ENCODE measurements at regions not wholly inside any gene's neighbourhood (a gene's known extent, or its start where the extent isn't known, plus 50 kb on each side); places are given as distances from the start of the nearest gene placed in this dataset.

DNA sequence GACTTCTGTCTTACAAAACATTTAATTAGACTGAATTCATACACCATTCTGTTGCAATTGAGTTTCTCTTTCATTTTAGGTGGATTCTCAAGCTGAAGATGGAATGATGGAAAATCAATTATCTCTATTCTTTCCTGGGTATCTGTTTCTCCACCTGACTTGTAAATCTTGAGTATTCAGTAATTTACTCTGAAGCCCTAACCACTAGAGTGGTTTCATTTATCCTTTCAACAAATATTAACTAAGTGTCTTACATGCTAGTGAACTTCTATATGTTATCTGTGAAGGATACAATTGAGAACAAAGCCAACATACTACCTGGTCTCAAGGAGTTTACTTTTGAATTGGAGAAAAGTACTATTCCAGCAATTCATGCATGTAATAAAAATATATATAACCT lies 94.1 kb upstream of the ZNF804A start:
- no peak for DNase-seq

DNA sequence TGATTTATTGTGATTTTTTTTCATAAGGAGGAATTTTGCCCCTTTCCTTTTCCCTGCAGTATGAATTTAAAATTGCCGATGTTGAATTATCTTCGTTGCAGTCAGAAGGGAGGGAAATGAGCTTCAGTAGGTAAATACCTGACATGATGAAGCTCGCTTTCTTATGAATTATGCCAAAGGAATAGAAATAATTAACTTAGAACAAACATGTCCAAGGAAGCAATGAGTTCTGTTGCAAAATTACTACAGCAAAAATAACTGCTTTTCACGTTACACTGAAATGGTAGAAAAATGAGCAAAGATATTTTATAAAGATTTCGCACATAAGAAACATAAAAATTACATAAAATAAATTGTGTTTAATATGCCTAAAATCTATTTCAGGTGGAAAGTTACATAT lies 91.1 kb upstream of the ZNF804A start:
- DNase-seq, result no peak

GRCh38 chr2:184517402-184517801 lies 80.9 kb upstream of the ZNF804A start:
- no peak for DNase-seq

GRCh38 chr2:184520441-184520840 lies 77.9 kb upstream of the ZNF804A start:
- DNase-seq, result no peak

GRCh38 chr2:184523732-184524131 lies 74.6 kb upstream of the ZNF804A start:
- no peak for DNase-seq

- no peak for DNase-seq
Measured at GRCh38 chr2:184524551-184525382, 73.6 kb upstream of the ZNF804A start.

DNA sequence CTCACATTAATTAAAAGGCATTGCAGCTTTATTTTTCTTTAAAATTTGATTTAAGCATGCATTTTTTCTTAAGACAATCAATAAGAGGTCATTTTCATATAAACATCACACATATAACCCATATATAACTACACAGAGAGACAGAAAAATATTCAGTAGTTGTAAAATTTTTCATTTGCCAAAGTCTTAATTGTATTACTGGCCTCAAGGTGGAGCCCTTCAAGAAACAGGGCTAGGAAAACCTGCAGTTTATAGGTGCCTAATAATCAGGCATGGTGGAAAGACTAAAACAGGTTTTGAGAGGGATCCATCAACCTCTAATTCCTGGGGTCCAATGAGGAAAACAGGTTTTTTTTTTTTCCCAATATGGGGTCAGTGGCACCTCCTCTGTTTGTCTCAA lies 71.3 kb upstream of the ZNF804A start:
- DNase-seq, result no peak

DNA sequence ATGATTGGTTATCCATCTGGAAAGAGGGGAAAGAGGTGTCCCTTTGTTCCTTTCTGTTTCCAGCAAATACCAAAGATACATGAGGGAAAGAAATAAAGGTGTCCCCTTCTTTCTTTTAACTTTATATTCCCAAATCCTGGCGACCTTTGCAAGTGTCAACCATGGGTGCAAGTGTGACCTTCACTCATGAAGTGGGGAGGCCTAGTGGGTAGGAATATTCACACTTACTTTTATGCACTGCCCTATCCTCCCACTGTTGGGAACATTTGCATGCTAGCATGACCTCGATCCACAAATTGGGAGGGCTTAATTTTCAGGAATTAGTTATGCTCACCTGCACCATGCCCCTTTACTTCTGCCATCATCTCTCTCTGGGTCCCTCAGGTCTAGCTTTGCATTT lies 70.2 kb upstream of the ZNF804A start:
- no peak for DNase-seq

DNA sequence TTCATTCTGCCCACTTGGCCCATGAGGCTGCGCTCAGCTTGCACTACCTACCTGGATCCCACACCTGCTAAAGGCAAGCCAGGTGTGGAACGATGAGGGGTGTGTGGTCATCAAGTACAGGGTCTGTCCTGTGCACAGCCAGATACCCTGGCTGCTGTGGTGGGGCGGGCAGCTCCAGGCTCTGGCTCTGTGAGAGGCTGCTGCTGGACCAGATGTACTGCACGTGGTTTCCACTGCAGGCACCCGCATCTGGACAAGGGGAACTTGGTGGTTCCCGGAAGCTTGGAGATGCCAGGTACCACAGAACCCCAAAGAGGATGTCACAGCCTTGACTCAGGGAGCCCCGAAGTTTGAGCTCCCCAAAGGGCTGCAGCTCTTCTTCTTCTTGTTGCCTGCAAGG lies 68.1 kb upstream of the ZNF804A start:
- DNase-seq, result no peak

GRCh38 chr2:184530959-184531358 lies 67.4 kb upstream of the ZNF804A start:
- no peak for DNase-seq

DNA sequence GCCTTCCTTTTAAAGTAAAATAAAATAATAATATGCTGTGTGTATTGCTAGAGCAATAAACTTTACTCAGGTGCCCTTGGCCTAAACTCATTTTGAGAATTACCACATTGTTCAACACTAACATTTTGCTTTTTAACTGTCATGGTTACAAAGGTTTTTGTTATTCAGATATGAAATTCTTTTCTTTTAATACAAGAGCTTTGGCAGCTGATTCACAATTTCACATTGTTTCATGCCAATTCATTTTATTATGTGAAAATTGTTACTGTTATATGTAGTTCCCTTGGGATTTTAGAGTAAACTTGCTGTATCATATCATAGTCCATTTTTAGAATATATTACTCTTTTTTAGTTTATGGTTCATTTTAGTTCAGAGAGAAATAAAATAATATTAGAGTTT lies 65.8 kb upstream of the ZNF804A start:
- no peak for DNase-seq

- no peak for DNase-seq
Measured at GRCh38 chr2:184534986-184535385, 63.3 kb upstream of the ZNF804A start.

DNA sequence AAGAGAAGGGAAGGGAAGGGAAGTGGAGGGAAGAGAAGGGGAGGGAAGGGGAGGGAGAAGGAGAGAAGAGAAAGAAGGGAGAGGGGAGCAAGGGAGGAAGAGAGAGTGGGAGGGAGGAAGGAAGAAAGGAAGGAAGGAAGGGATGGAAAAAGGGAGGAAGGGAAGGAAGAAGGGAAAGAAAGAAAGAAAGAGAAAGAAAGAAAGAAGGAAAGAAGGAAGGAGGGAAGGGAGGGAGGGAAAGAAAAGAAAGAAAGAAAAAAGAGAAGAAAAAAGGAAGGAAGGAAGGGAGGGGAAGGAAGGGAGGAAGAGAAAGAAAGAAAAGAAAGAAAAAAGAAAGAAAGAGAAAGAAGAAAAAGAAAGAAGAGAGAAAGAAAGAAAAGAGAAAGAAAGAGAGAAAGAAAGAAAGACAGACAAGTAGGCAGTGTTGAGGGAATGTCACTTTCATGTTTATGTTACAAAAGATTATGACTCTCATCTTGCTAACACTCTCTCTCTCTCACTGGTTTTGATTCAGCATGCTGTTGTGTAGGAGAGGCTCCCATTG lies 58.0 kb upstream of the ZNF804A start:
- no peak for DNase-seq

GRCh38 chr2:184541591-184541990 lies 56.7 kb upstream of the ZNF804A start:
- DNase-seq, result no peak

GRCh38 chr2:184543832-184544231 lies 54.5 kb upstream of the ZNF804A start:
- DNase-seq, result no peak
